IMR-90 (cell line): ENCODE measurements at regions not wholly inside any gene's neighbourhood (a gene's known extent, or its start where the extent isn't known, plus 50 kb on each side); places are given as distances from the start of the nearest gene placed in this dataset.

Experiments used
- ATAC-seq: fragments of 200-7000 bp; cut with Tn5 transposase; 2 replicates; pipeline ENCODE4 v1.9.1; 2020; ENCODE audit warnings: low read depth, mild to moderate bottlenecking, moderate library complexity
- BruUV-seq: library from RNA; stranded (reverse); fragments of 400-500 nt; replicated peaks from 2 replicates; lab custom pipeline; 2021; lab: Mats Ljungman, UMichigan
- CTCF ChIA-PET: fragments of 300-600 bp; formaldehyde crosslinking; extraction: SDS; loops from one replicate; lab custom pipeline; 2021; ENCODE audit warnings: antibody characterized with exemption; lab: Yijun Ruan, JAX
- POLR2A ChIA-PET: fragments of 300-600 bp; sonication (Branson Sonifier 250); formaldehyde crosslinking; loops from one replicate; lab custom pipeline; 2022; ENCODE audit warnings: antibody characterized with exemption; ENCODE audit not compliant: unreplicated experiment; lab: Charles Lee
- DNase-seq: peaks from one replicate; pipeline ENCODE4 v3.0.0; 2013
- H2AFZ ChIP-seq: replicated peaks from 2 replicates; pipeline ENCODE3; 2013; ENCODE audit warnings: low read length, mild to moderate bottlenecking; ENCODE audit not compliant: poor library complexity
- H2AK5ac ChIP-seq: 2 replicates; pipeline ENCODE4 v1.6.1; 2013; ENCODE audit warnings: low read depth, low read length, inconsistent platforms
- H2AK9ac ChIP-seq: replicated peaks from 2 replicates; pipeline ENCODE3; 2013; ENCODE audit warnings: mild to moderate bottlenecking, low read depth, low read length, moderate library complexity; ENCODE audit not compliant: poor library complexity
- H2BK120ac ChIP-seq: 2 replicates; pipeline ENCODE4 v1.6.1; 2013; ENCODE audit warnings: low read depth, low read length, inconsistent platforms
- H2BK15ac ChIP-seq: 3 replicates; pipeline ENCODE4 v1.6.1; 2013; ENCODE audit warnings: low read depth, low read length, inconsistent platforms
- H2BK20ac ChIP-seq: 2 replicates; pipeline ENCODE4 v1.6.1; 2013; ENCODE audit warnings: low read depth, mild to moderate bottlenecking, inconsistent platforms, low read length, moderate library complexity
- H2BK5ac ChIP-seq: 2 replicates; pipeline ENCODE4 v1.6.1; 2013; ENCODE audit warnings: mild to moderate bottlenecking, low read depth, low read length, inconsistent platforms; ENCODE audit not compliant: poor library complexity, severe bottlenecking
- H3K14ac ChIP-seq: replicated peaks from 2 replicates; pipeline ENCODE4 v1.6.1; 2013; ENCODE audit warnings: low read depth, low read length, inconsistent platforms
- H3K18ac ChIP-seq: 2 replicates; pipeline ENCODE4 v1.6.1; 2013; ENCODE audit warnings: low read depth, low read length, control low read depth
- H3K23ac ChIP-seq: 2 replicates; pipeline ENCODE4 v1.6.1; 2013; ENCODE audit warnings: low read depth, low read length, inconsistent platforms
- H3K27ac ChIP-seq: 2 replicates; pipeline ENCODE4 v1.5.1; 2013; ENCODE audit warnings: mild to moderate bottlenecking, control low read depth, low read length; ENCODE audit not compliant: insufficient read depth
- H3K27me3 ChIP-seq: 2 replicates; pipeline ENCODE4 v1.6.1; 2013; ENCODE audit warnings: low read length; ENCODE audit not compliant: control insufficient read depth, insufficient read depth
- H3K36me3 ChIP-seq: 2 replicates; pipeline ENCODE4 v1.6.1; 2013; ENCODE audit warnings: low read length, mixed read lengths; ENCODE audit not compliant: control insufficient read depth, insufficient read depth
- H3K4ac ChIP-seq: 2 replicates; pipeline ENCODE4 v1.6.1; 2013; ENCODE audit warnings: low read depth, low read length, inconsistent platforms
- H3K4me1 ChIP-seq: 2 replicates; pipeline ENCODE4 v1.6.1; 2013; ENCODE audit warnings: low read length, mixed read lengths; ENCODE audit not compliant: control insufficient read depth, insufficient read depth
- H3K4me2 ChIP-seq: 2 replicates; pipeline ENCODE4 v1.6.1; 2013; ENCODE audit warnings: low read depth, mild to moderate bottlenecking, control low read depth, low read length, moderate library complexity
- H3K4me3 ChIP-seq: 2 replicates; pipeline ENCODE4 v1.5.1; 2013; ENCODE audit warnings: low read depth, mild to moderate bottlenecking, control low read depth, low read length, moderate library complexity; ENCODE audit not compliant: insufficient read depth
- H3K56ac ChIP-seq: 2 replicates; pipeline ENCODE4 v1.6.1; 2013; ENCODE audit warnings: low read length, inconsistent platforms; ENCODE audit not compliant: insufficient read depth; ENCODE audit errors: extremely low read depth
- H3K79me1 ChIP-seq, 2 experiments: 2 replicates each; pipeline ENCODE4 v1.6.1; 2013; ENCODE audit warnings: low read length in 2 of 2, inconsistent platforms in 1 of 2, low read depth in 1 of 2
- H3K9ac ChIP-seq: 2 replicates; pipeline ENCODE4 v1.6.1; 2013; ENCODE audit warnings: low read depth, low read length, control low read depth
- H3K9me1 ChIP-seq: 2 replicates; pipeline ENCODE4 v1.6.1; 2013; ENCODE audit warnings: low read length, inconsistent platforms; ENCODE audit not compliant: insufficient read depth
- H3K9me3 ChIP-seq: 2 replicates; pipeline ENCODE4 v1.6.1; 2013; ENCODE audit warnings: low read length; ENCODE audit not compliant: control insufficient read depth, insufficient read depth
- H4K20me1 ChIP-seq: 2 replicates; pipeline ENCODE4 v1.6.1; 2013; ENCODE audit warnings: low read length, inconsistent platforms; ENCODE audit not compliant: insufficient read depth
- H4K5ac ChIP-seq: 2 replicates; pipeline ENCODE4 v1.6.1; 2013; ENCODE audit warnings: mild to moderate bottlenecking, low read depth, low read length, control low read depth
- H4K8ac ChIP-seq, 2 experiments: 2 replicates each; pipeline ENCODE4 v1.6.1; 2013; ENCODE audit warnings: low read depth in 2 of 2, low read length in 2 of 2, control low read depth in 1 of 2, inconsistent platforms in 1 of 2
- H4K91ac ChIP-seq: 2 replicates; pipeline ENCODE4 v1.6.1; 2013; ENCODE audit warnings: low read depth, low read length, inconsistent platforms; ENCODE audit not compliant: insufficient read depth
- BHLHE40 ChIP-seq: fragments of 150-350 bp; IDR thresholded peaks from 2 replicates; pipeline ENCODE4 v1.6.1; 2016; ENCODE audit warnings: mild to moderate bottlenecking, low read depth, low read length
- CEBPB ChIP-seq: IDR thresholded peaks from 2 replicates; pipeline ENCODE4 v1.6.1; 2012; ENCODE audit warnings: low read depth, low read length, improper control_type of control experiment
- CHD1 ChIP-seq: IDR thresholded peaks from 2 replicates; pipeline ENCODE4 v1.6.1; 2012; ENCODE audit warnings: low read depth, low read length, improper control_type of control experiment
- CTCF ChIP-seq: conservative IDR thresholded peaks from 2 replicates; pipeline ENCODE4 v1.5.1; 2012; ENCODE audit warnings: mild to moderate bottlenecking, low read depth, low read length, improper control_type of control experiment
- ELK1 ChIP-seq: fragments of 150-350 bp; IDR thresholded peaks from 2 replicates; pipeline ENCODE4 v1.6.1; 2016; ENCODE audit warnings: low read depth, mild to moderate bottlenecking, low read length, moderate library complexity, borderline replicate concordance
- FOS ChIP-seq: fragments of 150-350 bp; IDR thresholded peaks from 2 replicates; pipeline ENCODE4 v1.6.1; 2016; ENCODE audit warnings: low read depth, low read length
- MAFK ChIP-seq: IDR thresholded peaks from 2 replicates; pipeline ENCODE4 v1.6.1; 2012; ENCODE audit warnings: low read depth, low read length, improper control_type of control experiment
- MAZ ChIP-seq: IDR thresholded peaks from 2 replicates; pipeline ENCODE4 v1.6.1; 2012; ENCODE audit warnings: low read depth, mild to moderate bottlenecking, low read length, improper control_type of control experiment, moderate library complexity, borderline replicate concordance
- MXI1 ChIP-seq: IDR thresholded peaks from 2 replicates; pipeline ENCODE4 v1.6.1; 2012; ENCODE audit warnings: low read depth, mild to moderate bottlenecking, low read length, moderate library complexity, borderline replicate concordance
- NFE2L2 ChIP-seq: fragments of 150-350 bp; IDR thresholded peaks from 2 replicates; pipeline ENCODE4 v1.6.1; 2016; ENCODE audit warnings: low read depth, mild to moderate bottlenecking, low read length
- POLR2A ChIP-seq: IDR thresholded peaks from 2 replicates; pipeline ENCODE4 v1.6.1; 2012; ENCODE audit warnings: mild to moderate bottlenecking, low read depth, low read length
- RAD21 ChIP-seq: IDR thresholded peaks from 2 replicates; pipeline ENCODE4 v1.6.1; 2012; ENCODE audit warnings: low read length, improper control_type of control experiment
- RCOR1 ChIP-seq: IDR thresholded peaks from 2 replicates; pipeline ENCODE4 v1.6.1; 2012; ENCODE audit warnings: mild to moderate bottlenecking, low read length, improper control_type of control experiment; ENCODE audit not compliant: insufficient replicate concordance
- RFX5 ChIP-seq: IDR thresholded peaks from 2 replicates; pipeline ENCODE4 v1.8.0; 2012; ENCODE audit warnings: low read depth, mild to moderate bottlenecking, low read length, moderate library complexity
- SMC3 ChIP-seq: fragments of 150-350 bp; IDR thresholded peaks from 2 replicates; pipeline ENCODE4 v1.6.1; 2016; ENCODE audit warnings: low read depth, mild to moderate bottlenecking, antibody characterized with exemption, low read length, moderate library complexity
- USF2 ChIP-seq: fragments of 150-350 bp; IDR thresholded peaks from 2 replicates; pipeline ENCODE4 v1.6.1; 2017; ENCODE audit warnings: mild to moderate bottlenecking, antibody characterized with exemption, low read length, low read depth
- WGBS, 2 experiments: methylation state at CpG; one replicate each; pipeline versions ENCODE4 v1.1.5 to v1.1.7; 2013; ENCODE audit warnings: missing lambda C conversion rate in 2 of 2; ENCODE audit not compliant: insufficient read length in 1 of 2; ENCODE audit errors: extremely low coverage in 2 of 2; 5-methylcytosine and 5-hydroxymethylcytosine counted together
- dilution Hi-C: fragments of 300-500 bp; cut with HindIII; formaldehyde crosslinking; loops from one replicate; pipeline ENCODE4 v1.14.3; 2018; ENCODE audit warnings: low sequenced_read_pairs; ENCODE audit not compliant: unreplicated experiment
- in situ Hi-C: fragments of 300-500 bp; cut with MboI; formaldehyde crosslinking; loops from 3 replicates; pipeline ENCODE4 v1.14.3; 2019; ENCODE audit warnings: low sequenced_read_pairs, inconsistent platforms, mixed read lengths
- intact Hi-C: fragments of 100-400 bp; cut with micrococcal nuclease; formaldehyde crosslinking; loops from 2 replicates; pipeline ENCODE4 v1.10.0; 2022

- no peak overlapping the region for H3K56ac ChIP-seq
- H2BK15ac ChIP-seq = no peak overlapping the region
- no peak for TF ChIP-seq ELK1
- no peak for TF ChIP-seq MAZ
- TF ChIP-seq USF2 = no peak
- TF ChIP-seq MAFK = no peak
- TF ChIP-seq RCOR1 = no peak
- TF ChIP-seq POLR2A = no peak
- no peak for TF ChIP-seq RFX5
- no peak for TF ChIP-seq FOS
- TF ChIP-seq CEBPB = no peak
- no peak for TF ChIP-seq CHD1
- no peak for TF ChIP-seq SMC3
- no peak for TF ChIP-seq CTCF
- no peak for TF ChIP-seq RAD21
- no peak for TF ChIP-seq NFE2L2
- TF ChIP-seq MXI1 = no peak
- no peak for TF ChIP-seq BHLHE40
- intact Hi-C loops (no loop called here), dilution Hi-C loops (no loop called here), in situ Hi-C loops (no loop called here)
- H3K4me1 ChIP-seq = no peaks in the 10 kb centered on the region
- no peaks in the 10 kb centered on the region for H4K20me1 ChIP-seq
- no CpG with 5 or more reads among the region's 2 CpGs for WGBS, 2 experiments
- H3K9ac ChIP-seq = no peak overlapping the region
- H3K9me3 ChIP-seq = no peaks in the 10 kb centered on the region
- H4K8ac ChIP-seq = no peak overlapping the region
- H2BK120ac ChIP-seq = no peak overlapping the region
- H4K91ac ChIP-seq = no peak overlapping the region
- no peak overlapping the region for H3K4me2 ChIP-seq
- H3K27ac ChIP-seq = no peak overlapping the region
- no peak overlapping the region for H2AFZ ChIP-seq
- H3K23ac ChIP-seq = no peak overlapping the region
- no peaks in the 10 kb centered on the region for H3K36me3 ChIP-seq
- no TSS peak for BruUV-seq
- no peak overlapping the region for H3K14ac ChIP-seq
- H3K79me1 ChIP-seq = no peaks in the 10 kb centered on the region
- no peak overlapping the region for H2AK5ac ChIP-seq
- no peak overlapping the region for H3K18ac ChIP-seq
- no peak overlapping the region for H4K5ac ChIP-seq
- ATAC-seq (no peak), DNase-seq (no peak)
- no peak overlapping the region for H2BK20ac ChIP-seq
- no peaks in the 10 kb centered on the region for H3K27me3 ChIP-seq
- H3K4me3 ChIP-seq = no peak overlapping the region
- ChIA-PET CTCF (no interaction called here), POLR2A (interaction anchor here (0.6 kb wide), 1 partner anchor 52 kb away, joined by 3 read pairs; no protein-coding TSS in a partner anchor)
- no peak overlapping the region for H3K4ac ChIP-seq
- H2BK5ac ChIP-seq = no peak overlapping the region
- H2AK9ac ChIP-seq = no peak overlapping the region
- no peaks in the 10 kb centered on the region for H3K9me1 ChIP-seq
These were observed 108.2 kb upstream of the LGSN start for GRCh38 chr6:63427951-63428350.
